ENCODE measurements at regions not wholly inside any gene's neighbourhood (a gene's known extent, or its start where the extent isn't known, plus 50 kb on each side); places are given as distances from the start of the nearest gene placed in this dataset.

GRCh38 chr12:92614502-92614901 lies 88.3 kb upstream of the PLEKHG7 start:
- DNase-seq (ENCODE audit: low spot score) = no peak

GRCh38 chr12:92614001-92614400 lies 88.8 kb upstream of the PLEKHG7 start:
- DNase-seq (ENCODE audit: low spot score) = no peak

GRCh38 chr12:92612611-92613010 lies 90.2 kb upstream of the PLEKHG7 start:
- no peak for DNase-seq (ENCODE audit: low spot score)

- peak; percentile 40 for DNase-seq (ENCODE audit: low spot score)
Observed at GRCh38 chr12:92608151-92609091, 94.4 kb upstream of the PLEKHG7 start.

- DNase-seq (ENCODE audit: low spot score) = no peak
Observed at GRCh38 chr12:92606956-92607355, 95.8 kb upstream of the PLEKHG7 start.

- no peak for DNase-seq (ENCODE audit: low spot score)
Observed at GRCh38 chr12:92605621-92606170, 97.1 kb upstream of the PLEKHG7 start.

- no peak for DNase-seq (ENCODE audit: low spot score)
Observed at GRCh38 chr12:92604786-92605185, 98.0 kb upstream of the PLEKHG7 start.

GRCh38 chr12:92603741-92604432 lies 98.9 kb upstream of the PLEKHG7 start:
- peak; percentile 10 for DNase-seq (ENCODE audit: low spot score)

GRCh38 chr12:92602930-92603623 lies 99.7 kb upstream of the PLEKHG7 start:
- no peak for DNase-seq (ENCODE audit: low spot score)

- no peak for DNase-seq (ENCODE audit: low spot score)
Observed at GRCh38 chr12:92602476-92602875, 100.3 kb upstream of the PLEKHG7 start.

GRCh38 chr12:92601680-92602079 lies 101.1 kb upstream of the PLEKHG7 start:
- no peak for DNase-seq (ENCODE audit: low spot score)

- DNase-seq (ENCODE audit: low spot score) = no peak
Observed at GRCh38 chr12:92601176-92601575, 101.6 kb upstream of the PLEKHG7 start.

- no peak for DNase-seq (ENCODE audit: low spot score)
Observed at GRCh38 chr12:92600052-92600451, 102.7 kb upstream of the PLEKHG7 start.

GRCh38 chr12:92597997-92598396 lies 104.8 kb upstream of the PLEKHG7 start:
- DNase-seq (ENCODE audit: low spot score) = peak; percentile 59

GRCh38 chr12:92597118-92597517 lies 105.7 kb upstream of the PLEKHG7 start:
- DNase-seq (ENCODE audit: low spot score) = no peak

- DNase-seq (ENCODE audit: low spot score) = no peak
Observed at GRCh38 chr12:92596383-92596782, 106.4 kb upstream of the PLEKHG7 start.

GRCh38 chr12:92595663-92596062 lies 107.1 kb upstream of the PLEKHG7 start:
- DNase-seq (ENCODE audit: low spot score) = no peak

- peak; percentile 95 for DNase-seq (ENCODE audit: low spot score)
Observed at GRCh38 chr12:92593734-92594402, 108.9 kb upstream of the PLEKHG7 start.

- DNase-seq (ENCODE audit: low spot score) = no peak
Observed at GRCh38 chr12:92585115-92585727, 117.6 kb upstream of the PLEKHG7 start.

- DNase-seq (ENCODE audit: low spot score) = no peak
Observed at GRCh38 chr12:92583910-92584309, 118.9 kb upstream of the PLEKHG7 start.

- DNase-seq (ENCODE audit: low spot score) = no peak
Observed at GRCh38 chr12:92582893-92583292, 119.9 kb upstream of the PLEKHG7 start.
